HL-60 (cell line): ENCODE measurements at regions not wholly inside any gene's neighbourhood (a gene's known extent, or its start where the extent isn't known, plus 50 kb on each side); places are given as distances from the start of the nearest gene placed in this dataset.

Experiments
- POLR2AphosphoS5 ChIP-seq: IDR thresholded peaks from 2 replicates; pipeline ENCODE4 v1.6.1; 2012; ENCODE audit warnings: low read depth
- SPI1 ChIP-seq: IDR thresholded peaks from 2 replicates; pipeline ENCODE4 v1.6.1; 2012; ENCODE audit warnings: low read depth, mild to moderate bottlenecking, borderline replicate concordance
- TF ChIP-seq, protein P1 (sequence below): IDR thresholded peaks from one replicate; pipeline ENCODE4 v1.5.1; 2011; ENCODE audit warnings: low read length, control low read depth, inconsistent platforms; ENCODE audit not compliant: insufficient read depth

- TF ChIP-seq, protein P1, sequence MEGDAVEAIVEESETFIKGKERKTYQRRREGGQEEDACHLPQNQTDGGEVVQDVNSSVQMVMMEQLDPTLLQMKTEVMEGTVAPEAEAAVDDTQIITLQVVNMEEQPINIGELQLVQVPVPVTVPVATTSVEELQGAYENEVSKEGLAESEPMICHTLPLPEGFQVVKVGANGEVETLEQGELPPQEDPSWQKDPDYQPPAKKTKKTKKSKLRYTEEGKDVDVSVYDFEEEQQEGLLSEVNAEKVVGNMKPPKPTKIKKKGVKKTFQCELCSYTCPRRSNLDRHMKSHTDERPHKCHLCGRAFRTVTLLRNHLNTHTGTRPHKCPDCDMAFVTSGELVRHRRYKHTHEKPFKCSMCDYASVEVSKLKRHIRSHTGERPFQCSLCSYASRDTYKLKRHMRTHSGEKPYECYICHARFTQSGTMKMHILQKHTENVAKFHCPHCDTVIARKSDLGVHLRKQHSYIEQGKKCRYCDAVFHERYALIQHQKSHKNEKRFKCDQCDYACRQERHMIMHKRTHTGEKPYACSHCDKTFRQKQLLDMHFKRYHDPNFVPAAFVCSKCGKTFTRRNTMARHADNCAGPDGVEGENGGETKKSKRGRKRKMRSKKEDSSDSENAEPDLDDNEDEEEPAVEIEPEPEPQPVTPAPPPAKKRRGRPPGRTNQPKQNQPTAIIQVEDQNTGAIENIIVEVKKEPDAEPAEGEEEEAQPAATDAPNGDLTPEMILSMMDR, result no peak
- TF ChIP-seq POLR2AphosphoS5, result no peak
- TF ChIP-seq SPI1, result no peak
These were observed 287.8 kb downstream of the LIG4 start for GRCh38 chr13:107927557-107927956.
